Esophagus squamous epithelium (tissue), 5 donors: ENCODE measurements at regions not wholly inside any gene's neighbourhood (a gene's known extent, or its start where the extent isn't known, plus 50 kb on each side); places are given as distances from the start of the nearest gene placed in this dataset.

ENCODE experiments used
- DNase-seq: peaks from one replicate; lab custom pipeline; 2025; lab: John Stamatoyannopoulos, UW
- H3K27ac ChIP-seq, 4 donors: fragments of 200-600 bp; sonication (generic); one replicate each; pipeline ENCODE4 v1.5.1; 2016 to 2019; ENCODE audit warnings: mild to moderate bottlenecking in 1 of 4
- H3K27me3 ChIP-seq, 4 donors: fragments of 200-600 bp; sonication (generic); 1 replicate in 3 of 4; 2 replicates in 1 of 4; pipeline versions ENCODE4 v1.5.1 to v1.6.0; 2017 to 2021; ENCODE audit warnings: antibody characterized with exemption in 1 of 4
- H3K36me3 ChIP-seq, 3 donors: fragments of 200-600 bp; sonication (generic); one replicate each; pipeline ENCODE4 v1.5.1; 2016 to 2019
- H3K4me1 ChIP-seq, 3 donors: fragments of 200-600 bp; sonication (generic); one replicate each; pipeline ENCODE4 v1.5.1; 2017 to 2019
- H3K4me3 ChIP-seq, 4 donors: fragments of 200-600 bp; sonication (generic); 1 replicate in 3 of 4; 2 replicates in 1 of 4; pipeline ENCODE4 v1.5.1; 2016 to 2019; ENCODE audit warnings: mild to moderate bottlenecking in 2 of 4, moderate library complexity in 1 of 4
- H3K9me3 ChIP-seq, 3 donors: fragments of 200-600 bp; sonication (generic); one replicate each; pipeline ENCODE4 v1.5.1; 2016 to 2019
- POLR2A ChIP-seq, 4 donors: fragments of 450-650 bp; IDR thresholded peaks; one replicate each; pipeline ENCODE4 v1.6.1; 2017; ENCODE audit warnings: antibody characterized with exemption in 4 of 4, mild to moderate bottlenecking in 4 of 4, moderate library complexity in 3 of 4
- WGBS, 2 donors: methylation state at CpG; one replicate each; pipeline ENCODE4 v1.1.5; 2018; 5-methylcytosine and 5-hydroxymethylcytosine counted together
- intact Hi-C: fragments of 100-400 bp; cut with DNase I; formaldehyde crosslinking; loops from one replicate; pipeline ENCODE4 v1.15.0; 2022
- TF ChIP-seq, protein P1 (sequence below), 6 experiments: fragments of 450-650 bp in 4 of 6; fragments of 200-600 bp in 2 of 6; sonication (generic) in 2 of 6; IDR thresholded peaks; one replicate each; pipeline ENCODE4 v1.5.1; 2016 to 2019; ENCODE audit warnings: antibody characterized with exemption in 6 of 6, mild to moderate bottlenecking in 4 of 6, moderate library complexity in 4 of 6
- donor health status: DM: yes; HTN: yes; CAD: no.

DNA sequence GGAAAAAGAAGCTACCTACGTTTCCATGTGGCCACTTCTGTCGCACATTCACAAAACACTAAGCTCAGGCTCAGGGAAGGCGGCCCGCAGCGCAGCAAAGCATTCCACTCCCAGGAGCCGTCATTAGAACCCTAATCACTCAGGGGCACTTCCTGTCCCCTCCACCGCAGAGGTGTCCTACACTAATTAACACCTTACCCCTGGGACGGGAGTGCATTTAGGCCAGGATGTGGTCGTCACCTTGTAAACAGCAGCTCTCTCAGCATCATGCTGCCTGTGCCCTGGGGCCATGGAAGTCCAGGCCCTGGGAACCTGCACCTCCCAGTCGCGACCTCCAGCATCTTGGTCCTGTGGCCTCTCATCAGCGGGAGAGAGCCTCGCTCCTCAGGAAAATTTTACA, 359.8 kb upstream of the SALL3 start:
- Histone ChIP-seq H3K27ac (no peak overlapping the region), H3K9me3 (peaks cover 0 to 10% (median 0%) of the 10 kb centered on the region in 3 donors), H3K27me3 (no peaks in the 10 kb centered on the region), H3K4me3 (no peak overlapping the region), H3K36me3 (no peaks in the 10 kb centered on the region), H3K4me1 (peaks cover 0 to 5% (median 0%) of the 10 kb centered on the region in 3 donors)
- intact Hi-C loops, result no loop called here
- 70% methylated on average over 9 to 13 of the region's 13 CpGs for WGBS, 2 donors
- no peak for DNase-seq
- TF ChIP-seq POLR2A (IDR thresholded peaks at IDR 0.05), result no peak
- TF ChIP-seq, protein P1, sequence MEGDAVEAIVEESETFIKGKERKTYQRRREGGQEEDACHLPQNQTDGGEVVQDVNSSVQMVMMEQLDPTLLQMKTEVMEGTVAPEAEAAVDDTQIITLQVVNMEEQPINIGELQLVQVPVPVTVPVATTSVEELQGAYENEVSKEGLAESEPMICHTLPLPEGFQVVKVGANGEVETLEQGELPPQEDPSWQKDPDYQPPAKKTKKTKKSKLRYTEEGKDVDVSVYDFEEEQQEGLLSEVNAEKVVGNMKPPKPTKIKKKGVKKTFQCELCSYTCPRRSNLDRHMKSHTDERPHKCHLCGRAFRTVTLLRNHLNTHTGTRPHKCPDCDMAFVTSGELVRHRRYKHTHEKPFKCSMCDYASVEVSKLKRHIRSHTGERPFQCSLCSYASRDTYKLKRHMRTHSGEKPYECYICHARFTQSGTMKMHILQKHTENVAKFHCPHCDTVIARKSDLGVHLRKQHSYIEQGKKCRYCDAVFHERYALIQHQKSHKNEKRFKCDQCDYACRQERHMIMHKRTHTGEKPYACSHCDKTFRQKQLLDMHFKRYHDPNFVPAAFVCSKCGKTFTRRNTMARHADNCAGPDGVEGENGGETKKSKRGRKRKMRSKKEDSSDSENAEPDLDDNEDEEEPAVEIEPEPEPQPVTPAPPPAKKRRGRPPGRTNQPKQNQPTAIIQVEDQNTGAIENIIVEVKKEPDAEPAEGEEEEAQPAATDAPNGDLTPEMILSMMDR (IDR thresholded peaks at IDR 0.05), result no peak

- no peak overlapping the region for H3K27ac ChIP-seq
- H3K4me3 ChIP-seq, result no peak overlapping the region
- intact Hi-C loops, result no loop called here
- DNase-seq, result no peak
- TF ChIP-seq, protein P1 (IDR thresholded peaks at IDR 0.05), result no peak
- no peak for TF ChIP-seq POLR2A (IDR thresholded peaks at IDR 0.05)
- H3K4me1 ChIP-seq, result peaks cover 0 to 7% (median 0%) of the 10 kb centered on the region in 3 donors
- WGBS, 2 donors, result 60 to 93% methylated on average over 1 to 4 of the region's 6 CpGs
- H3K36me3 ChIP-seq, result no peaks in the 10 kb centered on the region
- peaks cover 0 to 10% (median 0%) of the 10 kb centered on the region in 3 donors for H3K9me3 ChIP-seq
- H3K27me3 ChIP-seq, result no peaks in the 10 kb centered on the region
Observed at GRCh38 chr18:78620326-78620725, 359.3 kb upstream of the SALL3 start.

- DNase-seq, result no peak
- Histone ChIP-seq H3K36me3 (no peaks in the 10 kb centered on the region), H3K27ac (no peak overlapping the region), H3K4me3 (no peak overlapping the region), H3K9me3 (peaks cover 0 to 10% (median 0%) of the 10 kb centered on the region in 3 donors), H3K27me3 (no peaks in the 10 kb centered on the region), H3K4me1 (peaks cover 0 to 7% (median 0%) of the 10 kb centered on the region in 3 donors)
- TF ChIP-seq POLR2A (IDR thresholded peaks at IDR 0.05), result no peak
- TF ChIP-seq, protein P1 (IDR thresholded peaks at IDR 0.05), result no peak
- intact Hi-C loops, result no loop called here
- 90% methylated on average over 5 to 9 of the region's 9 CpGs for WGBS, 2 donors
Observed at GRCh38 chr18:78621141-78621755, 358.4 kb upstream of the SALL3 start.

- Histone ChIP-seq H3K4me1 (peaks cover 0 to 7% (median 0%) of the 10 kb centered on the region in 3 donors), H3K27ac (no peak overlapping the region), H3K27me3 (peaks cover 0 to under 1% (median 0%) of the 10 kb centered on the region in 4 donors), H3K4me3 (no peak overlapping the region), H3K9me3 (no peaks in the 10 kb centered on the region), H3K36me3 (no peaks in the 10 kb centered on the region)
- WGBS, 2 donors, result 81 to 86% methylated on average over 9 of the region's 11 CpGs
- TF ChIP-seq, protein P1 (IDR thresholded peaks at IDR 0.05), result no peak
- no peak for TF ChIP-seq POLR2A (IDR thresholded peaks at IDR 0.05)
- intact Hi-C loops, result no loop called here
- DNase-seq, result no peak
Observed at GRCh38 chr18:78622251-78622906, 357.2 kb upstream of the SALL3 start.

- intact Hi-C loops, result no loop called here
- Histone ChIP-seq H3K9me3 (no peaks in the 10 kb centered on the region), H3K4me3 (no peak overlapping the region), H3K4me1 (peaks cover 0 to 7% (median 0%) of the 10 kb centered on the region in 3 donors), H3K36me3 (no peaks in the 10 kb centered on the region), H3K27ac (no peak overlapping the region), H3K27me3 (peaks cover 0 to 5% (median 0%) of the 10 kb centered on the region in 4 donors)
- no peak for DNase-seq
- TF ChIP-seq, protein P1 (IDR thresholded peaks at IDR 0.05), result no peak
- TF ChIP-seq POLR2A (IDR thresholded peaks at IDR 0.05), result no peak
- WGBS, 2 donors, result 65 to 70% methylated on average over 16 of the region's 16 CpGs
Observed at GRCh38 chr18:78622907-78623541, 356.6 kb upstream of the SALL3 start.
